ENCODE measurements at regions not wholly inside any gene's neighbourhood (a gene's known extent, or its start where the extent isn't known, plus 50 kb on each side); places are given as distances from the start of the nearest gene placed in this dataset.

GRCh38 chr16:7140899-7141298 lies 191.7 kb upstream of the RBFOX1 start:
- DNase-seq (no peak), FAIRE-seq (no peak)
- TF ChIP-seq CTCF (IDR thresholded peaks at IDR 0.05; ENCODE audit: borderline replicate concordance, extremely low read depth, insufficient read depth) = no peak
- Histone ChIP-seq H3K4me1 (ENCODE audit: control insufficient read depth in 2 of 3, insufficient read depth in 2 of 3, low read depth in 1 of 3, low read length in 3 of 3) (no peaks in the 10 kb centered on the region), H3K9me3 (ENCODE audit: control insufficient read depth in 2 of 3, insufficient read depth in 1 of 3, low read length in 3 of 3) (no peaks in the 10 kb centered on the region), H3K4me3 (ENCODE audit: low read length in 3 of 3) (no peak overlapping the region), H3K9ac (ENCODE audit: low read length in 3 of 3) (no peak overlapping the region), H3K36me3 (ENCODE audit: control insufficient read depth in 2 of 3, insufficient read depth in 3 of 3, low read length in 3 of 3) (no peaks in the 10 kb centered on the region), H3K27me3 (ENCODE audit: control insufficient read depth, insufficient read depth, low read length) (no peaks in the 10 kb centered on the region), H3K27ac (ENCODE audit: low read depth in 2 of 2, low read length in 2 of 2) (no peak overlapping the region)
- intact Hi-C loops (cut with DNase I) = no loop called here

- H3K4me3 ChIP-seq (ENCODE audit: low read length in 3 of 3) = no peak overlapping the region
- no peak overlapping the region for H3K27ac ChIP-seq (ENCODE audit: low read depth in 2 of 2, low read length in 2 of 2)
- FAIRE-seq (no peak), DNase-seq (no peak)
- no peak for TF ChIP-seq CTCF (IDR thresholded peaks at IDR 0.05; ENCODE audit: borderline replicate concordance, extremely low read depth, insufficient read depth)
- H3K9me3 ChIP-seq (ENCODE audit: control insufficient read depth in 2 of 3, insufficient read depth in 1 of 3, low read length in 3 of 3) = no peaks in the 10 kb centered on the region
- intact Hi-C loops (cut with DNase I) = no loop called here
- no peaks in the 10 kb centered on the region for H3K27me3 ChIP-seq (ENCODE audit: control insufficient read depth, insufficient read depth, low read length)
- no peaks in the 10 kb centered on the region for H3K36me3 ChIP-seq (ENCODE audit: control insufficient read depth in 2 of 3, insufficient read depth in 3 of 3, low read length in 3 of 3)
- H3K9ac ChIP-seq (ENCODE audit: low read length in 3 of 3) = no peak overlapping the region
- H3K4me1 ChIP-seq (ENCODE audit: control insufficient read depth in 2 of 3, insufficient read depth in 2 of 3, low read depth in 1 of 3, low read length in 3 of 3) = no peaks in the 10 kb centered on the region
Observed at GRCh38 chr16:7137560-7138330, 194.9 kb upstream of the RBFOX1 start.

- no peaks in the 10 kb centered on the region for H3K27me3 ChIP-seq (ENCODE audit: control insufficient read depth, insufficient read depth, low read length)
- intact Hi-C loops (cut with DNase I) = no loop called here
- FAIRE-seq (no peak), DNase-seq (no peak)
- no peaks in the 10 kb centered on the region for H3K36me3 ChIP-seq (ENCODE audit: control insufficient read depth in 2 of 3, insufficient read depth in 3 of 3, low read length in 3 of 3)
- H3K4me3 ChIP-seq (ENCODE audit: low read length in 3 of 3) = no peak overlapping the region
- no peaks in the 10 kb centered on the region for H3K4me1 ChIP-seq (ENCODE audit: control insufficient read depth in 2 of 3, insufficient read depth in 2 of 3, low read depth in 1 of 3, low read length in 3 of 3)
- no peak overlapping the region for H3K9ac ChIP-seq (ENCODE audit: low read length in 3 of 3)
- no peaks in the 10 kb centered on the region for H3K9me3 ChIP-seq (ENCODE audit: control insufficient read depth in 2 of 3, insufficient read depth in 1 of 3, low read length in 3 of 3)
- no peak overlapping the region for H3K27ac ChIP-seq (ENCODE audit: low read depth in 2 of 2, low read length in 2 of 2)
- no peak for TF ChIP-seq CTCF (IDR thresholded peaks at IDR 0.05; ENCODE audit: borderline replicate concordance, extremely low read depth, insufficient read depth)
Observed at GRCh38 chr16:7132465-7132864, 200.2 kb upstream of the RBFOX1 start.

GRCh38 chr16:7124701-7125100 lies 207.9 kb upstream of the RBFOX1 start:
- intact Hi-C loops (cut with DNase I) = no loop called here
- no peaks in the 10 kb centered on the region for H3K9me3 ChIP-seq (ENCODE audit: control insufficient read depth in 2 of 3, insufficient read depth in 1 of 3, low read length in 3 of 3)
- peak in 3 of 5 donors; percentile 15 to 84 (median 59) for DNase-seq
- H3K4me3 ChIP-seq (ENCODE audit: low read length in 3 of 3) = no peak overlapping the region
- H3K9ac ChIP-seq (ENCODE audit: low read length in 3 of 3) = no peak overlapping the region
- TF ChIP-seq CTCF (IDR thresholded peaks at IDR 0.05; ENCODE audit: borderline replicate concordance, extremely low read depth, insufficient read depth) = no peak
- no peaks in the 10 kb centered on the region for H3K27me3 ChIP-seq (ENCODE audit: control insufficient read depth, insufficient read depth, low read length)
- H3K27ac ChIP-seq (ENCODE audit: low read depth in 2 of 2, low read length in 2 of 2) = no peak overlapping the region
- H3K36me3 ChIP-seq (ENCODE audit: control insufficient read depth in 2 of 3, insufficient read depth in 3 of 3, low read length in 3 of 3) = no peaks in the 10 kb centered on the region
- FAIRE-seq = no peak
- no peaks in the 10 kb centered on the region for H3K4me1 ChIP-seq (ENCODE audit: control insufficient read depth in 2 of 3, insufficient read depth in 2 of 3, low read depth in 1 of 3, low read length in 3 of 3)
